Thyroid gland (tissue), 4 donors: ENCODE measurements at regions not wholly inside any gene's neighbourhood (a gene's known extent, or its start where the extent isn't known, plus 50 kb on each side); places are given as distances from the start of the nearest gene placed in this dataset.

ENCODE experiments used
- DNase-seq, 2 donors: peaks; one replicate each; pipeline ENCODE4 v3.0.0-alpha.2; 2019
- H3K27ac ChIP-seq, 3 donors: fragments of 200-600 bp; sonication (generic); 1 replicate in 2 of 3; 2 replicates in 1 of 3; pipeline ENCODE4 v1.5.1; 2016 to 2019; ENCODE audit warnings: mild to moderate bottlenecking in 1 of 3, moderate library complexity in 1 of 3
- H3K27me3 ChIP-seq: fragments of 200-600 bp; sonication (generic); one replicate; pipeline ENCODE4 v1.5.1; 2019
- H3K36me3 ChIP-seq, 2 donors: fragments of 200-600 bp; sonication (generic); one replicate each; pipeline ENCODE4 v1.5.1; 2016 to 2019
- H3K4me1 ChIP-seq, 2 donors: fragments of 200-600 bp; sonication (generic); one replicate each; pipeline ENCODE4 v1.5.1; 2017 to 2019
- H3K4me3 ChIP-seq, 3 donors: fragments of 200-600 bp; sonication (generic); replicated peaks in 1 of 3; 1 replicate in 2 of 3; 2 replicates in 1 of 3; pipeline ENCODE4 v1.5.1; 2016; ENCODE audit warnings: mild to moderate bottlenecking in 1 of 3
- H3K9me3 ChIP-seq: fragments of 200-600 bp; sonication (generic); one replicate; pipeline ENCODE4 v1.5.1; 2017
- POLR2A ChIP-seq, 2 donors: fragments of 450-650 bp; IDR thresholded peaks; one replicate each; pipeline ENCODE4 v1.6.1; 2017; ENCODE audit warnings: antibody characterized with exemption in 2 of 2, mild to moderate bottlenecking in 2 of 2, moderate library complexity in 1 of 2
- WGBS, 2 donors: methylation state at CpG; one replicate each; pipeline ENCODE4 v1.1.5; 2017; 5-methylcytosine and 5-hydroxymethylcytosine counted together
- intact Hi-C: fragments of 100-400 bp; cut with DNase I; formaldehyde crosslinking; loops from one replicate; pipeline ENCODE4 v1.15.1; 2023
- TF ChIP-seq, protein P1 (sequence below), 6 experiments: fragments of 200-600 bp in 3 of 6; fragments of 450-650 bp in 3 of 6; sonication (generic) in 3 of 6; IDR thresholded peaks; one replicate each; pipeline ENCODE4 v1.5.1; 2016 to 2019; ENCODE audit warnings: antibody characterized with exemption in 6 of 6, mild to moderate bottlenecking in 2 of 6, inconsistent platforms in 1 of 6, moderate library complexity in 1 of 6

DNA sequence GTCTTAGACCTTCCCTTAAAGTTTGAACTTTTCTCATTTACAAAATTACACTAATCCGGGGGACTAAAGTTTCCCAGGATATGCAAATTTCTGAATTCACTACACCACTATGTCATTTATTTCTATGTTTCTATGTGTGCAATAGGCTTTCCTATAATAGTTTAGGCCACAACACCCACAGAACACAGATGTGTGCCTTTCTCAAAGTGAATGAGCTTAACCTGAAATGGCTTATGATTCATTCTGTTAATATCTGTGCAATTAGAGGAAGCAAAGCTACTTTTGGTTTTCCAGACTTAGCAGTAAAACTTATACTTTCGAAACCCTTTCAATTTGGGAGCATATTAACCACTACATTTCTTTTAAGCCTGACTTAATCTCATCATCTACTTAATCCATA, 748.1 kb downstream of the GBE1 start:
- H3K27me3 ChIP-seq: no peaks in the 10 kb centered on the region
- H3K27ac ChIP-seq: no peak overlapping the region
- H3K4me3 ChIP-seq: no peak overlapping the region
- DNase-seq: no peak
- no peaks in the 10 kb centered on the region for H3K36me3 ChIP-seq
- no peaks in the 10 kb centered on the region for H3K9me3 ChIP-seq
- WGBS, 2 donors: 76 to 82% methylated on average over 2 of the region's 2 CpGs
- intact Hi-C loops: no loop called here
- TF ChIP-seq, protein P1, sequence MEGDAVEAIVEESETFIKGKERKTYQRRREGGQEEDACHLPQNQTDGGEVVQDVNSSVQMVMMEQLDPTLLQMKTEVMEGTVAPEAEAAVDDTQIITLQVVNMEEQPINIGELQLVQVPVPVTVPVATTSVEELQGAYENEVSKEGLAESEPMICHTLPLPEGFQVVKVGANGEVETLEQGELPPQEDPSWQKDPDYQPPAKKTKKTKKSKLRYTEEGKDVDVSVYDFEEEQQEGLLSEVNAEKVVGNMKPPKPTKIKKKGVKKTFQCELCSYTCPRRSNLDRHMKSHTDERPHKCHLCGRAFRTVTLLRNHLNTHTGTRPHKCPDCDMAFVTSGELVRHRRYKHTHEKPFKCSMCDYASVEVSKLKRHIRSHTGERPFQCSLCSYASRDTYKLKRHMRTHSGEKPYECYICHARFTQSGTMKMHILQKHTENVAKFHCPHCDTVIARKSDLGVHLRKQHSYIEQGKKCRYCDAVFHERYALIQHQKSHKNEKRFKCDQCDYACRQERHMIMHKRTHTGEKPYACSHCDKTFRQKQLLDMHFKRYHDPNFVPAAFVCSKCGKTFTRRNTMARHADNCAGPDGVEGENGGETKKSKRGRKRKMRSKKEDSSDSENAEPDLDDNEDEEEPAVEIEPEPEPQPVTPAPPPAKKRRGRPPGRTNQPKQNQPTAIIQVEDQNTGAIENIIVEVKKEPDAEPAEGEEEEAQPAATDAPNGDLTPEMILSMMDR (IDR thresholded peaks at IDR 0.05): no peak
- TF ChIP-seq POLR2A (IDR thresholded peaks at IDR 0.05): no peak
- H3K4me1 ChIP-seq: no peaks in the 10 kb centered on the region

DNA sequence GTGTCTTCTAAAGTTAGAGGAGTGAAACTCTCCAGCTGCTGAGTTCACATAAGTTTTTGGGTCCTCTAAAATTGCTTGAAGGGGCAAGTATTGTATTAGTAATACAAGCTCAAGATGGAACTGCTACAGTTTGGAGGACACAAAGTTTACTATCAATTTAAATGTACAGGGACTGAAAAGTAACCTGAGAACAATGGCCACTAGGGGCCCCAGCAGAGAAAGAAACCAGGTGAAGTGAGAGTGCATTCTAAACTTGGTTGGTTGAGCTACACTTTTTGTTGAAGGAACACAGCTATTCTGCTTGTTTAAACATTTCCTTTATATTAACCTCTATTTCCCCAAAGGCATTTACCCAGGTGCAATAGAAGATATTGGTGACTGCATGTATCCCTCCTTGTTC, 755.5 kb downstream of the GBE1 start:
- TF ChIP-seq, protein P1 (IDR thresholded peaks at IDR 0.05): no peak
- TF ChIP-seq POLR2A (IDR thresholded peaks at IDR 0.05): no peak
- intact Hi-C loops: no loop called here
- no peaks in the 10 kb centered on the region for H3K27me3 ChIP-seq
- H3K4me1 ChIP-seq: no peaks in the 10 kb centered on the region
- H3K36me3 ChIP-seq: no peaks in the 10 kb centered on the region
- DNase-seq: no peak
- no peaks in the 10 kb centered on the region for H3K9me3 ChIP-seq
- no peak overlapping the region for H3K4me3 ChIP-seq
- H3K27ac ChIP-seq: no peak overlapping the region

DNA sequence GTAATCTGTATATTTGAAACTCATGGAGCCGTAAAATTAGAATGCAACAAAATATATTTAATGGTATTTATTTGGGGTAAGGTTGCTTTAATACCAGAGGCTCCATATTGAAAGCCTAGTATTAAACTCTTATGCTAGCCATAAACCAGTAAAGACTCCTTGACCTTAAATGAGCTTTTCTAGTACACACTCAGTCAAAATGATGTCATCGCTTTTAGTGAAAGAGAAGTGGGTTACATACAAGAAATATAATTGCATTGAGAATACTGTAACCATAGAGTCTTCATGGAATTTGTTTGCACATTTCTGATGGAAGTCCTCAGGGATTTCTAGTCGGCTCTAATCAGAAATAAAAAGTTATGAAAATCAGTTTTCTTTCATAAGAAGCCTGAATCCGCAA, 757.6 kb downstream of the GBE1 start:
- H3K27ac ChIP-seq: no peak overlapping the region
- intact Hi-C loops: no loop called here
- no peak for TF ChIP-seq POLR2A (IDR thresholded peaks at IDR 0.05)
- TF ChIP-seq, protein P1 (IDR thresholded peaks at IDR 0.05): no peak
- H3K4me3 ChIP-seq: no peak overlapping the region
- H3K9me3 ChIP-seq: no peaks in the 10 kb centered on the region
- H3K4me1 ChIP-seq: no peaks in the 10 kb centered on the region
- WGBS, 2 donors: 87 to 91% methylated on average over 4 of the region's 4 CpGs
- no peak for DNase-seq
- no peaks in the 10 kb centered on the region for H3K36me3 ChIP-seq
- no peaks in the 10 kb centered on the region for H3K27me3 ChIP-seq

DNA sequence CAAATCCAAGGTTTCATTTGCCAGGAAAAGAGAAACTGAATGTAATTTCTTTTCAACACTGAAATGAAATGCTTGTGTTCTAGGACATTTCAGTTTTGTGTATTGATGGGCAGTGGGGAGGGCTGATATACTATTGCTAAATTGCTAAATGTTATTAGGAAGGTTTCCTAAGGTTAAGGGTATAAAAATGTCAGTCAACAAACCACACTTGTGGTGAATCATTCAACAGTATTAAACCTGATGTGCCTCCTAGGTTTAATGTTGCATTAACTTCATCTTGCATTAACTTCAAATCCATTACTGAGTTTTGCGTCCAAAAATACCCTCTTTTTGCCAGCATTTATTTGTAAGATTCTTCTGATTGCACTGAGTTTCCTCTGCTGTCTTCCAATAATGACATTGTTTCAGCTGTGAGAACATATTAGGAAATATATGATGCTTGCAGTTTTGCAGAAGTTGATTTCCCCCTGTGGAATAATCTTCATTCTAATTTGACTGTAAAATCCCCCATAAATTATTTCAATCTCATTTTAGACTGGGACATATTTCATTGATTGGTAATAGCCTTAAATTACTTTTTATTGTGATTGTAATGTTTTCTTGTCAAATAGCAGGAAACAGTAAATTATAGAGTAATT, 758.3 kb downstream of the GBE1 start:
- Histone ChIP-seq H3K4me1 (no peaks in the 10 kb centered on the region), H3K36me3 (no peaks in the 10 kb centered on the region), H3K9me3 (no peaks in the 10 kb centered on the region), H3K27me3 (no peaks in the 10 kb centered on the region), H3K4me3 (no peak overlapping the region), H3K27ac (no peak overlapping the region)
- 40 to 42% methylated on average over 1 of the region's 1 CpG for WGBS, 2 donors
- no peak for DNase-seq
- intact Hi-C loops: no loop called here
- TF ChIP-seq, protein P1 (IDR thresholded peaks at IDR 0.05): no peak
- no peak for TF ChIP-seq POLR2A (IDR thresholded peaks at IDR 0.05)

DNA sequence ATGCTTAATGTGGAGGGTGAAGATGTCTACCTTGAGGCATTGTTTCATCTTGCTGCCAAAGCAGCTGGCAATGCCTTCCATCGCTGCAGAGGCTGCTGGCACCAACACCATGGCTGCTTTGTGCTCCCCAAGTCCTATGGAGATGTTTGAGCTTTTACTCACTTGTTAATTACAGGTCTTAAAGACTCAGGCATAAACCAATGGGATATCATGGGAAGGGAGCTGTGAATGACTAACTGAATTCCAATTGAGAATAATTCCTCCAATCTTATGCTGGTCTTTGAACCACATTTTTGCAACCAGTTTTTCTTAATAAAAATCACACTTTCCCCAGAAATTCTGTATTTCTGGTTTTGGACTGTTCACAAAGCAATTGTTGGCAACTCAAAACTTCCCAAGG, 762.0 kb downstream of the GBE1 start:
- no peaks in the 10 kb centered on the region for H3K36me3 ChIP-seq
- WGBS, 2 donors: 71 to 86% methylated on average over 1 of the region's 1 CpG
- intact Hi-C loops: no loop called here
- H3K27ac ChIP-seq: no peak overlapping the region
- no peaks in the 10 kb centered on the region for H3K27me3 ChIP-seq
- DNase-seq: no peak
- H3K4me1 ChIP-seq: no peaks in the 10 kb centered on the region
- no peaks in the 10 kb centered on the region for H3K9me3 ChIP-seq
- TF ChIP-seq, protein P1 (IDR thresholded peaks at IDR 0.05): no peak
- TF ChIP-seq POLR2A (IDR thresholded peaks at IDR 0.05): no peak
- H3K4me3 ChIP-seq: no peak overlapping the region
